ES-I3 (cell line): ENCODE measurements at regions not wholly inside any gene's neighbourhood (a gene's known extent, or its start where the extent isn't known, plus 50 kb on each side); places are given as distances from the start of the nearest gene placed in this dataset.

Experiments
- H3K36me3 ChIP-seq: 2 replicates; pipeline ENCODE4 v1.6.1; 2013; ENCODE audit warnings: mild to moderate bottlenecking, low read length, control low read depth, moderate library complexity; ENCODE audit not compliant: insufficient read depth
- H3K4me1 ChIP-seq: 2 replicates; pipeline ENCODE4 v1.6.1; 2013; ENCODE audit warnings: mild to moderate bottlenecking, control low read depth, low read length; ENCODE audit not compliant: insufficient read depth
- H3K9ac ChIP-seq: 2 replicates; pipeline ENCODE4 v1.6.1; 2013; ENCODE audit warnings: low read depth, mild to moderate bottlenecking, low read length, moderate library complexity
- H3K9me3 ChIP-seq: 2 replicates; pipeline ENCODE4 v1.6.1; 2013; ENCODE audit warnings: mild to moderate bottlenecking, low read length, moderate library complexity; ENCODE audit not compliant: control insufficient read depth, insufficient read depth

GRCh38 chr9:23477908-23478307, 348.1 kb downstream of the ELAVL2 start:
- Histone ChIP-seq H3K9ac (no peak overlapping the region), H3K4me1 (no peaks in the 10 kb centered on the region), H3K9me3 (no peaks in the 10 kb centered on the region), H3K36me3 (no peaks in the 10 kb centered on the region)

GRCh38 chr9:23483566-23483965, 342.5 kb downstream of the ELAVL2 start:
- Histone ChIP-seq H3K9me3 (no peaks in the 10 kb centered on the region), H3K9ac (no peak overlapping the region), H3K4me1 (no peaks in the 10 kb centered on the region), H3K36me3 (no peaks in the 10 kb centered on the region)

- Histone ChIP-seq H3K9me3 (no peaks in the 10 kb centered on the region), H3K4me1 (no peaks in the 10 kb centered on the region), H3K36me3 (no peaks in the 10 kb centered on the region), H3K9ac (no peak overlapping the region)
Observed at GRCh38 chr9:23492126-23493002, 333.7 kb downstream of the ELAVL2 start.

- H3K9ac ChIP-seq: no peak overlapping the region
- no peaks in the 10 kb centered on the region for H3K4me1 ChIP-seq
- H3K36me3 ChIP-seq: no peaks in the 10 kb centered on the region
- no peaks in the 10 kb centered on the region for H3K9me3 ChIP-seq
Observed at GRCh38 chr9:23493219-23493618, 332.8 kb downstream of the ELAVL2 start.

GRCh38 chr9:23496489-23497136, 329.4 kb downstream of the ELAVL2 start:
- H3K36me3 ChIP-seq: no peaks in the 10 kb centered on the region
- no peaks in the 10 kb centered on the region for H3K4me1 ChIP-seq
- no peaks in the 10 kb centered on the region for H3K9me3 ChIP-seq
- H3K9ac ChIP-seq: no peak overlapping the region

- Histone ChIP-seq H3K9ac (no peak overlapping the region), H3K4me1 (no peaks in the 10 kb centered on the region), H3K9me3 (no peaks in the 10 kb centered on the region), H3K36me3 (no peaks in the 10 kb centered on the region)
Observed at GRCh38 chr9:23497137-23497504, 328.9 kb downstream of the ELAVL2 start.

GRCh38 chr9:23502004-23502403, 324.0 kb downstream of the ELAVL2 start:
- H3K4me1 ChIP-seq: no peaks in the 10 kb centered on the region
- no peak overlapping the region for H3K9ac ChIP-seq
- H3K36me3 ChIP-seq: no peaks in the 10 kb centered on the region
- H3K9me3 ChIP-seq: no peaks in the 10 kb centered on the region

- no peaks in the 10 kb centered on the region for H3K36me3 ChIP-seq
- no peaks in the 10 kb centered on the region for H3K4me1 ChIP-seq
- H3K9ac ChIP-seq: no peak overlapping the region
- H3K9me3 ChIP-seq: no peaks in the 10 kb centered on the region; the same call in 1 of the 2 replicates
Observed at GRCh38 chr9:23522952-23523351, 303.1 kb downstream of the ELAVL2 start.

- Histone ChIP-seq H3K9ac (no peak overlapping the region), H3K9me3 (no peaks in the 10 kb centered on the region), H3K4me1 (no peaks in the 10 kb centered on the region), H3K36me3 (no peaks in the 10 kb centered on the region)
Observed at GRCh38 chr9:23524607-23525155, 301.4 kb downstream of the ELAVL2 start.

GRCh38 chr9:23526806-23527205, 299.2 kb downstream of the ELAVL2 start:
- H3K36me3 ChIP-seq: no peaks in the 10 kb centered on the region
- no peak overlapping the region for H3K9ac ChIP-seq
- no peaks in the 10 kb centered on the region for H3K4me1 ChIP-seq
- H3K9me3 ChIP-seq: no peaks in the 10 kb centered on the region

- Histone ChIP-seq H3K4me1 (no peaks in the 10 kb centered on the region), H3K9ac (no peak overlapping the region), H3K9me3 (no peaks in the 10 kb centered on the region), H3K36me3 (no peaks in the 10 kb centered on the region)
Observed at GRCh38 chr9:23532282-23532681, 293.8 kb downstream of the ELAVL2 start.

- H3K4me1 ChIP-seq: no peaks in the 10 kb centered on the region
- H3K9me3 ChIP-seq: no peaks in the 10 kb centered on the region
- H3K36me3 ChIP-seq: no peaks in the 10 kb centered on the region
- H3K9ac ChIP-seq: peak overlapping the region; percentile 66; the same call in 1 of the 2 replicates
Observed at GRCh38 chr9:23537192-23538066, 288.6 kb downstream of the ELAVL2 start.

- H3K9ac ChIP-seq: peak overlapping the region; percentile 66; the same call in 1 of the 2 replicates
- no peaks in the 10 kb centered on the region for H3K4me1 ChIP-seq
- H3K36me3 ChIP-seq: no peaks in the 10 kb centered on the region
- H3K9me3 ChIP-seq: no peaks in the 10 kb centered on the region
Observed at GRCh38 chr9:23538067-23538402, 288.0 kb downstream of the ELAVL2 start.

GRCh38 chr9:23538461-23539003, 287.5 kb downstream of the ELAVL2 start:
- Histone ChIP-seq H3K4me1 (no peaks in the 10 kb centered on the region), H3K9ac (no peak overlapping the region), H3K36me3 (no peaks in the 10 kb centered on the region), H3K9me3 (no peaks in the 10 kb centered on the region)
